GM18517 (cell line): ENCODE measurements at regions not wholly inside any gene's neighbourhood (a gene's known extent, or its start where the extent isn't known, plus 50 kb on each side); places are given as distances from the start of the nearest gene placed in this dataset.

Experiments used
- ATAC-seq: cut with Tn5 transposase; IDR thresholded peaks from one replicate; pipeline ENCODE4 v1.9.1; 2021; ENCODE audit warnings: mild to moderate bottlenecking, moderate library complexity; ENCODE audit not compliant: unreplicated experiment

DNA sequence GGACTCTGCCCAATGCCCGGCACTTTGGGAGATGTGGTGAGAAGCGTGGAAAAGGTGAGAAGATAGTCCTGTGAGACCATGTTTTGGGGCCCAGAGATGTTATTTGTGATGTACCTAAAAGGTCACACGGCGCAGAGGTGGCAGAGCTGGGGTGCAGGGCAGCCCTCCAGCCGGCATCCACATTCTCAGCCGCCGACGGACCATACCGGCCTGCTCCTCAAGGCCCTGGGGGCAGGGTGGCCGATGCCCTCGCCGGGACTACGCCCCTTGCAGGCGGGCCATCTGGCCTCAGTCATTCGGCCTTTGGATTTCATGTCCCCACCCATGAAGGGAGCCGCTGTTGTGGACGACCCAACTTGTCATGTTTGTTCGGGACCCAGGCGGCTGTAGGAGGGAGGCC lies 131.4 kb upstream of the GSE1 start:
- ATAC-seq: no peak

DNA sequence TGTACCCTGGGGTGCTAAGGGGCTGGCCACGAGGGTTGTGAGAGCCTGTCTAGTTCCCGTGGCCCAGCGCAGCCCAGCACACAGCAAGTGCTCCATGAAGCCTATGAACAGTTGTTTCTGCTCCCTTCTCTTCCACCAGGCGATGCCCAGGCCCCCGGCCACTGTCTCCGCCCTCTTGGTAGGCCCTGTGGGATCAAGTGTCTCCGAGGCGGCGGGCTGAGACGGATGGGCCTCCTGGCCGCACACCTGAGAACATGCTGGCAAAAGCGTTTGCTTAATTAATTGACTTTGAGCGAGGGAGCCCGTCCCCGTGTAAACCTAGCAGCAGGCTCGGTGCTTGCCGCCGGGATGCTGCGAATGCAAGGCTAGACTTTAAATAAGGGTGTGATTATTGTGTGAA lies 129.7 kb upstream of the GSE1 start:
- ATAC-seq: no peak

DNA sequence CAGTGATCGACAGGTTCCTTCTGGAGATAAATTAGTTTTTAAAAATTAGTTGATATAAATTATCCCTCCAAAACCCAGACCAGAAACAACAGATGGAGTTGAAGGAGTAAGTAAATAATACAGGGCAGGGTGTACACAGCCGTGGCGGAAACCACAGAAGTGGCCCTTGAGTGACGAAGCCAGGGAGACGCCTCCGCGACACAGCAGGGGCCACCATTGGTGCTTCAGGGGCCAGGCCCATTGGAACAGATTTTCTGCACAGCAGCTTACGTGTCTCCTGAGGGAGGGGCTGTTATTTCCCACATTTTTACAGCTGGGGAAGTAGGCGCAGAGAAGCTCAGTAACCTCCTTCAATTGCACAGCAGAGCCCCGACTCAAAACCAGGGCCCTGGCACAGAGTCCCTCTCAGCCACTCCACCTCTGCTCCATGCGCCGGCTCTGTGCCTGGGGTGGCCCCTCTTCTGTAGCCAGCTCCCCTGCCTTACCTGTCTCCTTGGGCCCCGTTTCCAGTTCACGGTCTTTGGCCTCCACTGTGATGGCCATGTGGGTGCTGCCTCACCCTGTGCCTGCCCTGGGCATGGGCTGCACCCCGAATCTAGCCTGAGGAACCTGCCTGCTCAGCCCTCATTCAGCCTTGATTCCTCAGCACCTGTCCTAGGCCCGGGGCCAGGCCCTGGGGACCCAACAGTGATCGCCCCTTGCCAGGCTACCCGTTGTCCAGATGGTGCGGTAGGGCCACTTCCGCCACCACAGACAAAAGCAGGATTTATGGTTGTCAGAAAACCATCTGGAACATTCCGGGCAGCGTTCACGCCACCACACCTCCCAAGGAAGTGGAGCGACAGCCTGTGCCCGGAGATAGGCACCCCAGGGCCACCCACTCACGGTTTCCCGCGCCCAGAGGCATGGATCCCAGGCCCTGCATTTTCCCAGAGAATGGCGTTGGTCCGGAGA lies 128.5 kb upstream of the GSE1 start:
- no peak for ATAC-seq

DNA sequence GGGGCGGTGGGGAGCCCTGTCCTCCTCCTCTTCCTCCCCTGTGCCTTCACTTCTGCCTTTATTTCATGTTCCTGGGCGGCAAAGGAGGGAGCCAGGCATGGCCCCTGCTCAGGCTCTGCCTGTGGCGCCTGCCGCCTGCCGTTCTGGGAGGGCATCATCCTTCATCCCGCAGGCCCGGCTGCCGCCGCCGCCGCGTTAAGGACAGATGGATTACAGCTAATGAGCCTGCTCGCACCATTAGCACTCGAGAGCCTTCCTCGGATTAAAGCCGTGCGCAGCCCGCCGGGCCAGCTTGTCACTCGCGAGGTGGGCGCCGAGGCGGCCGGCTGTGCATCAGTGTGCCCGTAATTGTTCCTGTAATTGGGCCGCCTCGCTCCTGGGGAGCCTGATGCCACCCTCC lies 127.7 kb upstream of the GSE1 start:
- no peak for ATAC-seq

DNA sequence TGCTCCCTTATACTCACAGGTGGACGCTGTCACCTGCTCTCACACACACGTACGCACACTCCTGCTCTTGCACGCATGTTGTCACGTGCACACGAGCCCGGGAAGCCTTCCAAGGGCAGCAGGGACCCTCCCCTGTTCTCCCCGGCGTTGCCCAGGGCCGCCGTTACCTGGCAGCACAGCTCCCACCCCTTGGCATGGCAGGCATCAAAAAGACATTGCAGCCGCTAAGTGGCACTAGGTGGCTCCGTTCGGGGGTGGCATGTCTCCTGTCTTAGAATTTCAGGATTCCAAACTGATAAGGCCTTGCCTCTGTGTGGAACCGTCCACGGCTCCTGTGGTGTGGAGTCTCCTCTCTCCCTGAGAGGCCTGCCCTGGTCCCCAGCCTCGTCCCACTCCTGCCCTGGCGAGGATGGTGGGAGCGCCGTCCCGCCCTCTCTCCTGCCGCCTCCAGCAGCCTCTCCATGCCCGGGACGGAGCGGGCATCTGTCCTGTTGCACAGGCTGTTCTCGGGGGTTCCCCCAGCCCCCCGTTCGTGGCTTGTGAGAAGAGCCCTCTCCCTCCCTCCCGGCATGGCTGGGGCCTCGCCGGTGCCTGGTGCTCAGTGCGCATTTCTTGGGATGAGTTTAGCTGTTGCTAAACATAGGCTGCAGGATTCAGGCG lies 126.7 kb upstream of the GSE1 start:
- ATAC-seq: no peak

DNA sequence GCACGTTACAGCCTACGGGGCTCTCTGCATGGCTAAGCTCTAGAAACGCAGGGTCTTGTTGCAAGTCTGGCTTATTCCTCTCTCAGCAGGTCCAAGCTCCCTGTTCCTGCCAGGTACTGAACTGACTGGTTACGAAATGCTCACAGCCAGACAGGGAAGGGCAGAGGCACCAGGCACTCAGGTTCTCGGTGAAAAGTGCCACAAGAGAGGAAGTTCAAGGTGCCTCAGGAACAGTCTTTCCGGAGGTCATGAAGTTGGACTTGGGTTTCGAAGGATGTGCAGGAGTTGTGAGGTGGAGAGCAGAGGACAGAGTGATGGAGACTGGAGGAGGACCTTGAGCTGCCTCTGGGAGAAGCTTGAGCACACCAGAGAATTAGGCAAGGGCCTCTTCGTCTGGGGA lies 124.7 kb upstream of the GSE1 start:
- no peak for ATAC-seq

DNA sequence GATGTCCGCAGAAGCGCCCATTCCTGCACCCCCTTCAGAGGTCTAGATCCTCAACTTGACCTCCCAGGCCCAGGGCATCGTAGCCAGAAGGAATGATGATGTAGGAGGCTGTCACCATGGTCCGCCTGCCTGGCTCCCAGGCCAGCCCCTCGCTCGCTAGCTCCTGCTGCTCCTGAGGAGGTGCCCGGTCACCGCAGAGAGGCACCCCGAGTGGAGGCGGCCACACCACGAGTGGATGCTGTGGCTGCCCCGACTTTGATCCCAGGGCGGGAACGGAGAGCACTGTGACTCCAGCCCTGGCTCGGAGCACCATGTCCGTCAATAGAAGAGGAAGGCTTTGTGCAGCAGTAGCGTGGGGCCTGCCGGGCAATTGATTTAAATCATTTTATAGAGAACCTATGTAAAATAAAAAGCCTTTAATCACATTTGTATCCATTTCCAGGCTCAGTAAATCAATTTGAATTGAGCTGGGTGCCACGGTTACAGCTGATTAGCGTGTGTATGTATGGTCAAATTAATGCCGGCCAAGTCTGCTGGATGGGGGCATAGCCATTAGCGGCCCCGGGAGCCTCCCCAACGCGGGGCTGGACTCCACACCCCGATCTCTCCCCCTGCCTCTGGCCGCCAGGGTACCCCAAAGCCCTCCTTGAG lies 122.6 kb upstream of the GSE1 start:
- ATAC-seq: no peak

DNA sequence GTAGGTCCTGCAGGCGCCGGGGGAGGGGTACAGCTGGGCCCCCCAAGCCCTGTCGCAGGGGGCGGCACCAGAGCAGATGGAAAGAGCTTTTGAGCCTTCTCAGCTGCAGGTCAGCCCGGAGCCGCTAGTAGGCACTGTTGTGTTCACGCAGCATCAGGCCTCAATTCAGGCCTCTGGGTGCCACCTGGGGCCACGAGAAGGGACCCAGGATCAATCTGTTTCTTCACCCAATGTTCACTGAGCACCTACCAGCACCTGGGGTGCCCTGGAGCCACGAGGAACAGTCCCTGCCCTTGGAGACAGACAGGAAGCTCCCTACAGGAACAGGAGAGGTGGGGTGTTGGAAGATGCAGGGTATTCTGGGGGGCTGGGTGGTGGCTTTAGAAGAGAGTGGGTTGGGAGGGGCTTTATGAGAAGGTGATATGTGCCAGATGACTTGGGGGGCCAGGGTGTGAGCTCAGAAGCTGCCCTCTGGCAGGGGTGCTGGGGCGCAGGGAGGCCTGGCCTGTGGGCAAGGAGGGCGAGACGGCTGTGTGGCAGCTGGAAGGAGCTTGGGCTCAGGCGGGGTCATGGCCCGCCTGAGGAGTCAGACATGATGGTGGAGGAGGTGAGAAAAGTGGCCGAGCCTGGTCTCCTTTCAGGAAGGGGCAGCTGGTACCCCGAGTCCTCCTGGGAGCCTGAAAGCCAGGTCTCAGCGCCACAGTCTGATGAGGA lies 121.9 kb upstream of the GSE1 start:
- no peak for ATAC-seq

DNA sequence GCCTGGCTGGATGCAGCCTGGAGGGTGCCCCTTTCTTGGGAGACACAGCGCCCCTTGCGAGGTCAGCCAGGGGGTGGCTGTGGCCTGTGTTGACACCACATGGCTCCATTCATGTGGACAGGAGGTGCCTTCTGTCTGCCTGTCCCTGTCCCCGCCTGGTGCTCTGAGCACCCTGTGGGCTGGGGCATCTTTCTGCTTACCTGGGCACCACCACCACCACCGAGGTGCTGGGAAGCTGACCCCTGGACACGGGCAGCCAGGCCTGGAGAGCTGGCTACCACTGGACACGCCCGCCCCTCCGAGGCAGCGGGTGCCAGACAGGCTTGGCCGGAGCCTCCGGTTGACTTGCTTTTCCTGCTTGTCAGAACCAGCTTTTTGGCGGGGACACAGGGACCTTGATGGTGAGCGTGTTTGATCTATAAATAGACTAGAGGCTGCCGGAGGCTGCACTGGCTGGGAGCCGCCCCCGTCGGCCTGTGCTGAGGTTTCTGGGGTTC lies 121.3 kb upstream of the GSE1 start:
- ATAC-seq: no peak

DNA sequence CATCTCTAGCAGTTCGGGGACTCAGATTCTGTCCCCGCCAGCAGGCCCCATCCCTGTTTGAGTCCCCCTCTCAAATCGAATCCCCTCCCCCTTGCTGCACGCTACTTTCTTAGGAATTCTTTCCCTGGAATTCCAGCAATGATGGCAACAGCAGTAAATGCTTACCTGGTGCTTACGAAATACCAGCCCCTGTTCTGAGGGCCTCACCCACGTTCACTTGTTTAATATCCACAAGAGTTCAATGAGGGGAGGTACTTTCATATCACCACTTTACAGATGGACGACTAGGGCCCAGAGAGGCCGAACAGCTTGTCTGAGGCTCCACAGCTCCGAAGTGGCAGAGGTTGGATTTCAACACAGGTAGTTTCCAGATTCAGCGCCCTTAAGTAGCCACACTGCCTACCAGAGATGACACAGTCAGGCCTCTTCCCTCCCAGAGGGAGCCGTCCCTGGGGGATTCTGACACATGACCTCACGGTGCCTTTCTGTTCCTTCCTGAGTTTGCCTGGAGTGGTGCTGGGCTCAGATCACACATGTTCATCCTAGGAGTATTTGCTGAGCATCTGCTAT lies 120.7 kb upstream of the GSE1 start:
- ATAC-seq: no peak

DNA sequence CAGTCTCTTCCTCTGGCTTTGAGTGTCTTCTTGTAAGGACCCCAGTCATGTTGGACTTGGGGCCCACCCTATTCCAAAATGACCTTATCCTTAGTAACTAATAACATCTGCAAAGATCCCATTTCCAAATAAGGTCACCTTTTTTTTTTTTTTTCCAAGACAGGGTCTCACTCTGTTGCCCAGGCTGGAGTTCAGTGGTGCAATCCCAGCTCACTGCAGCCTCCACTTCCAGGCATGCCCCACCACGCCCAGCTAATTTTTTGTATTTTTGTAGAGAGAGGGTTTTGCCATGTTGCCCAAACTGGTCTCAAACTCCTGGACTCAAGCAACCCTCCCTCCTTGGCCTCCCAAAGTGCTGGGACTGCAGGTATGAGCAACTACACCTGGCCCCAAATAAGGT lies 118.8 kb upstream of the GSE1 start:
- ATAC-seq: no peak

DNA sequence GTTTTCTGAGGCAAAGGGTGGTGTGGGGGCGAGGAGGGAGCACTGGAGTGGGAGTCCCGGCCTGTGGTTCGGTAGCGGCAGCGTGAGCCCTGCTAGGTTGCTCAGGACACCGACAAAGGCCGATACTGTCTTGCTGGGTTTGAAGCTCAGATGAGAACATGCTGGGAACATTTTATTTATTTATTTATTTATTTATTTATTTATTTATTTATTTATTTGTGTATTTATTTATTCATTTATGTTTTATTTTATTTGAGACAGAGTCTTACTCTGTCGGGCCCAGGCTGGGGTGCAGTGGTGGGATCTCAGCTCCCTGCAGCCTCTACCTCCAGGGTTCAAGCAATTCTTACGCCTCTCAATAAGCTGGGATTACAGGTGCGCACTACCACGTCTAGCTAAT lies 117.9 kb upstream of the GSE1 start:
- no peak for ATAC-seq

DNA sequence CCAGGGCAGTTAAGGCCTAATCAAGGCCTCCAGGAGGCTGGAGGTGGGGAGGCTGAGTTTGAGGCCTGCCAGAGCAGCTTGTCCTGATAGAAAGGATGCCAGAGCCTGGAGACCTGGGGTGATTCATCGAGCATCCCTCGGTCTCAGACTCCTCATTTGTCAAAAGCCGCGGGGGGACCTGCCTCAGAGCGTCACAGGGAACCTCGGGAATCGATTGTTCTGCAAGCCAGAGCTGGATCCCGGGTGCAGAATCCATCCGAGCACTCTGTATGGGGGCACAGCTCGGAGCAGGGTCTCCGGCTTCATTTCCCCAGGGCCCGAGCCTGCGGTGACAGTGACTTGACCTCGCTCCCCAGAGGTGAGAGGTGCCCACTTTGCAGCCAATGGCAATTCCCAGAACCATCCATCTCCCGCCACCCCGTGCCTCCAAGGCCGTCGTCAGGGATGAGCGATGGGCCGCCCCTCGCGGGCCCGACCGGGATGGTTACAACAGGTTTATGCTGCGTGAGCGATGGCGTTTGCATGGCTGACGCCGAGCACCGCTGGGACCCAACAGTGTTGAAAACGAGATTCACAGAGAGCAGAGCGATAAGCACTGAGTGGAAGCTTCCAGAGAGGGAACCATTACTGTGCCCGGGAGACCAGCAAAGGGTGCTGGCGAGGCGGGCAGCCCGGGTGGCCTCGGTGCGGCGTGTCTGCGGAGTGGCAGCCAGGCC lies 117.1 kb upstream of the GSE1 start:
- no peak for ATAC-seq

DNA sequence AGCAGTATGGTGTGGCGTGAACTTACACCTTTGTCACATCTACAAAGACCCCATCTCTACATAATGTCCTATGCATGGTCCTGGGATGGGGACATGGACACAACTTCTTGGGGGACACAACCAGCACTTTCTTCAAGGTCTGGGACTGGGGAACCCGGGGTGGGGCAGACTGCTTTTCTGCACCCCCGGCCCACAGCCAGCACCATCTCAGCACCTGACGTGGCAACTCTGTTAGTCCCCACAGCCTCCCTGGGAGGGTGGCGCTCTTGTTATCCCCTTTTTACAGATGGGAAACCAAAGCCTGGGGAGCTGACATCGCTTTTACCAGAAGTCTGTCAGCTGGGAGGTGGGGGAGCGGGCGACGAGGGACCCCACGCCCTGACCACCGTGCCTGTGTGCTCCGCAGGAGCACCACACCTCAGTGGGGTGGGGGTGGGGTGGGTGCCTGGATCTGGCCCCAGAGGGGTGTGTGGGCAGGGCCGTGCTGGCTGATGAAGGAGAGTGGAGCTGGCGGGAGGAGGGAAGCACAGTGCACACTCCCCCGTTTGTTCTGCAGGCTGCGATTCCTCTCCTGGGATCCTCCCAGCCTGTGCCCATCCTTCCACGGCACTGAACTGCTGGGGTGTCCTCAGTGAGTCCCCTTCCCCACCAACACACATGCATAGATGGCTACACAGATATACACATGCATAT lies 115.4 kb upstream of the GSE1 start:
- no peak for ATAC-seq

DNA sequence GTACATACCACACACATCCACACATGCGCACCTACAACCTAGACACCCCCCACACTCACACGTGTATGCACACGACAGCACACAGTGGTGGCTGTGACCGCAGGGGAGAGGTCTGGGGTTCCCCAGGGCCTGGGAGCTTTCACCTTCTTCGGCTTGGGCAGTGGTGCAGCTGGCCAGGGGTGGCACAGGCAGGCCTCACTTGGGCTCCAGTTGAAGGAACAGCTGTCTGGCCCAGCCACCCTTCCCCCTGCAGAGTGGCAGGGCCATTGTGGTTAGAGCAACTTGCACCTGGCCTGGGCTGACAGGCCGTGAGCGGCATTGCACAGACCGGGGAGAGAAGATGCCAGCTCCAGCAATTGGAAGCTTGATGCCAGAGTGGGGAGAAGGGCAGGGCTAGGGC lies 114.5 kb upstream of the GSE1 start:
- peak; percentile 71 for ATAC-seq

DNA sequence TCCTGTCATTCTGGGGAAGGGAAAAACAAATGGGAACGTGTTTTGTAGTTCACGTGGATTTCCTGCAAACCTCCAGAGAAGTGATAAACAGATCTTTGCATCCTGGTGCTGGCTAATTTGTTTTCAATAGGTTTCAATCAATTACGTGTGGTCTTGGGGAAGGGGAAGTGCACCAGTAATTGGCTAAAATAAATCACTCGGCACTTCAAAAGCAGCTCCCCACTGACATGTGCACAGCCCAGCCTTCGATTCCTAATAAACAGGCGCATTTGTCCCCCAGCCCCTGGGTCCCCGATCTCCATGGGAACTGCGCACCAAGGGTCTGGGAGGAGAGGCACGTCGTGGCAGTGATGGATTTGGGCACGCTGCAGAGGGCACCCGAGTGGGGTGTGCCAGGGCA lies 112.9 kb upstream of the GSE1 start:
- no peak for ATAC-seq

DNA sequence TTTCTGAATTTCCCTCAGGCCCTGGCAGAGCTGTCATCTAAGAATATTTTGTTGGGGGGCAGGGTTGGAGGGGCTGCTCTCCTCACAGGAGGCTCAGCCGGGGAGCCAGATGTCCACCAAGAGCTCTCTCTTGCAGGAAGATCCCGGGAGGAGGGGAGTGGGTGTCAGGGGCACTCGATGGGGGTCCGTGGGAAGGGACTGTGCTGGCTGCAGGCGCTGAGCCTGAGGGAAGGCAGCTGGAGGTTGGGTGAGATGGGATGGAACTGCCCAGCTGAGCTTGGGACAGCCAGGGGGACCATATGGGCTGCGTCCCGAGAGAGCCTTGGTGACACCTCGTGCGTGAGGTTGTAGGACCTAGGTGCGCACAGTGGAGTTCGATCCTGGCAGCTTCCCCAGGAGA lies 111.2 kb upstream of the GSE1 start:
- ATAC-seq: no peak

DNA sequence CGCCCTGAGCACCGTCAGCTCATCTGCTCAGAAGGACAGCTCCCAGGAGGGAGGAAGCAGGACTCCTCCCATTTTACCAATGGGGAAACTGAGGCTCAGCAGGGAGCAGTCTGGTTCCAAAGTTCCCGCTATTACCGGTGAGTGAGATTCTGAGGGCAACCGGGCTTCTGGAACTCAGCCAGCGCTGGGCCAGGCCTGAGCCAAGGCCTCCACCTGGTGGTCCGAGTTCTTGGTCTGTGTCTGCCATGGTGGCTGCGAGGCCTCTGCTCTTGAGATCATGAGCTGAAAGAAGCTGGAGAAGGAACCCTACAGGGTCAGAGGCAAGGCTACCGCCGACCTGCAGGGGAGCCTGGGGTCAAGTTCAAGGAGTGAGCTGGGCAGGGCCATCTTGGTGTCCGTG lies 110.8 kb upstream of the GSE1 start:
- ATAC-seq: no peak

DNA sequence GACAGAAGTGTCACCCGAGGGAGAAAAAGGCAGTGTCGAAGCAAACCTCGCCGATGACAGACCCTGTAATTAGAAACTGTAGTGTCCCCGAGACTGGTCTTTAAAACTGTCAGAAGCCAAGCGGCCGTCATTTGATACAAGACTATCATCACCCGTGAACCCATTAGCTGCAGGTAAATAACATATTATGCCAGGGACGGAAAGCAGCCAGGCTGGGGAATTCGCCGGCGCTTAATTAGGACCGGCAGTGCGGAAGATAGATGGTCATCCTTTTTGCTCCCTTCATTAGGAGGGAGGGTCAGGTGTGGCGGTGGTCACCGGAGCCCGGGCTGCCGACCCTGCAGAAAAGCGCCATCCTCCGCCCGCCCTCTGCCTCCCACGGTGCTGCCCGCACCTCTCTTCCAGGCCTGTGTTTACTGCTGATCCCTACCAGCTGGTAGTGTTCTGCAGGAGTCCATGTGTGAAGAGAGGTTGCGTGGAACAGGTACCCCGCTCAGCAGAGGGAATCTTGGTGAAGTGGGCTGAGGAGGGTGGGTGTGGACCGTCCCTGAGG lies 109.4 kb upstream of the GSE1 start:
- ATAC-seq: no peak
